ENCODE measurements at regions not wholly inside any gene's neighbourhood (a gene's known extent, or its start where the extent isn't known, plus 50 kb on each side); places are given as distances from the start of the nearest gene placed in this dataset.

- H3K9me3 Mint-ChIP-seq = no peaks in the 10 kb centered on the region
- peaks cover 11% of the 10 kb centered on the region for H3K27me3 Mint-ChIP-seq
- H3K27ac Mint-ChIP-seq = no peak overlapping the region
- no peak overlapping the region for H3K4me3 Mint-ChIP-seq
- H3K36me3 Mint-ChIP-seq (ENCODE audit: low read depth) = no peaks in the 10 kb centered on the region
- H3K4me1 Mint-ChIP-seq (ENCODE audit: low read depth) = no peaks in the 10 kb centered on the region
These were observed 156.5 kb upstream of the PLPP4 start for GRCh38 chr10:120300513-120300912.

GRCh38 chr10:120308589-120308988 lies 148.4 kb upstream of the PLPP4 start:
- H3K27me3 Mint-ChIP-seq = peaks cover 15% of the 10 kb centered on the region
- H3K27ac Mint-ChIP-seq = no peak overlapping the region

GRCh38 chr10:120313715-120314114 lies 143.3 kb upstream of the PLPP4 start:
- H3K4me1 Mint-ChIP-seq (ENCODE audit: low read depth) = no peaks in the 10 kb centered on the region
- H3K36me3 Mint-ChIP-seq (ENCODE audit: low read depth) = no peaks in the 10 kb centered on the region
- H3K4me3 Mint-ChIP-seq = no peak overlapping the region
- H3K27me3 Mint-ChIP-seq = peaks cover 9% of the 10 kb centered on the region
- no peak overlapping the region for H3K27ac Mint-ChIP-seq
- no peaks in the 10 kb centered on the region for H3K9me3 Mint-ChIP-seq

More at GRCh38 chr10:120308589-120308988, 148.4 kb upstream of the PLPP4 start:
- Mint-ChIP-seq H3K36me3 (ENCODE audit: low read depth) (no peaks in the 10 kb centered on the region), H3K9me3 (no peaks in the 10 kb centered on the region), H3K4me3 (no peak overlapping the region), H3K4me1 (ENCODE audit: low read depth) (no peaks in the 10 kb centered on the region)

GRCh38 chr10:120314442-120314841 lies 142.6 kb upstream of the PLPP4 start:
- H3K27ac Mint-ChIP-seq = no peak overlapping the region
- no peaks in the 10 kb centered on the region for H3K4me1 Mint-ChIP-seq (ENCODE audit: low read depth)
- no peaks in the 10 kb centered on the region for H3K36me3 Mint-ChIP-seq (ENCODE audit: low read depth)
- peaks cover 9% of the 10 kb centered on the region for H3K27me3 Mint-ChIP-seq
- no peaks in the 10 kb centered on the region for H3K9me3 Mint-ChIP-seq
- no peak overlapping the region for H3K4me3 Mint-ChIP-seq

GRCh38 chr10:120318862-120319261 lies 138.2 kb upstream of the PLPP4 start:
- no peak overlapping the region for H3K4me3 Mint-ChIP-seq
- no peaks in the 10 kb centered on the region for H3K4me1 Mint-ChIP-seq (ENCODE audit: low read depth)
- no peaks in the 10 kb centered on the region for H3K36me3 Mint-ChIP-seq (ENCODE audit: low read depth)
- H3K9me3 Mint-ChIP-seq = no peaks in the 10 kb centered on the region
- H3K27ac Mint-ChIP-seq = no peak overlapping the region
- peaks cover 11% of the 10 kb centered on the region for H3K27me3 Mint-ChIP-seq

GRCh38 chr10:120327675-120328074 lies 129.4 kb upstream of the PLPP4 start:
- Mint-ChIP-seq H3K4me3 (no peak overlapping the region), H3K9me3 (no peaks in the 10 kb centered on the region), H3K27ac (no peak overlapping the region), H3K4me1 (ENCODE audit: low read depth) (no peaks in the 10 kb centered on the region), H3K27me3 (peaks cover 15% of the 10 kb centered on the region), H3K36me3 (ENCODE audit: low read depth) (no peaks in the 10 kb centered on the region)

GRCh38 chr10:120328647-120329046 lies 128.4 kb upstream of the PLPP4 start:
- Mint-ChIP-seq H3K27me3 (peaks cover 15% of the 10 kb centered on the region), H3K4me3 (no peak overlapping the region), H3K4me1 (ENCODE audit: low read depth) (no peaks in the 10 kb centered on the region), H3K27ac (no peak overlapping the region), H3K36me3 (ENCODE audit: low read depth) (no peaks in the 10 kb centered on the region), H3K9me3 (no peaks in the 10 kb centered on the region)

- H3K9me3 Mint-ChIP-seq = no peaks in the 10 kb centered on the region
- H3K4me1 Mint-ChIP-seq (ENCODE audit: low read depth) = no peaks in the 10 kb centered on the region
- no peak overlapping the region for H3K4me3 Mint-ChIP-seq
- H3K27ac Mint-ChIP-seq = no peak overlapping the region
- H3K36me3 Mint-ChIP-seq (ENCODE audit: low read depth) = no peaks in the 10 kb centered on the region
- H3K27me3 Mint-ChIP-seq = peaks cover 8% of the 10 kb centered on the region
These were observed 121.5 kb upstream of the PLPP4 start for GRCh38 chr10:120335553-120335952.

GRCh38 chr10:120336306-120336910 lies 120.6 kb upstream of the PLPP4 start:
- Mint-ChIP-seq H3K27ac (no peak overlapping the region), H3K4me1 (ENCODE audit: low read depth) (no peaks in the 10 kb centered on the region), H3K36me3 (ENCODE audit: low read depth) (no peaks in the 10 kb centered on the region), H3K27me3 (peaks cover 8% of the 10 kb centered on the region), H3K9me3 (no peaks in the 10 kb centered on the region), H3K4me3 (no peak overlapping the region)

GRCh38 chr10:120336911-120337540 lies 120.0 kb upstream of the PLPP4 start:
- H3K27ac Mint-ChIP-seq = no peak overlapping the region
- H3K27me3 Mint-ChIP-seq = peaks cover 8% of the 10 kb centered on the region
- no peaks in the 10 kb centered on the region for H3K9me3 Mint-ChIP-seq
- no peaks in the 10 kb centered on the region for H3K36me3 Mint-ChIP-seq (ENCODE audit: low read depth)
- no peaks in the 10 kb centered on the region for H3K4me1 Mint-ChIP-seq (ENCODE audit: low read depth)
- no peak overlapping the region for H3K4me3 Mint-ChIP-seq

GRCh38 chr10:120342115-120342714 lies 114.8 kb upstream of the PLPP4 start:
- no peaks in the 10 kb centered on the region for H3K4me1 Mint-ChIP-seq (ENCODE audit: low read depth)
- H3K27ac Mint-ChIP-seq = no peak overlapping the region
- H3K36me3 Mint-ChIP-seq (ENCODE audit: low read depth) = no peaks in the 10 kb centered on the region
- H3K4me3 Mint-ChIP-seq = no peak overlapping the region
- no peaks in the 10 kb centered on the region for H3K9me3 Mint-ChIP-seq
- H3K27me3 Mint-ChIP-seq = peaks cover 5% of the 10 kb centered on the region

- Mint-ChIP-seq H3K27ac (no peak overlapping the region), H3K4me3 (no peak overlapping the region), H3K36me3 (ENCODE audit: low read depth) (no peaks in the 10 kb centered on the region), H3K4me1 (ENCODE audit: low read depth) (no peaks in the 10 kb centered on the region), H3K27me3 (no peaks in the 10 kb centered on the region), H3K9me3 (no peaks in the 10 kb centered on the region)
These were observed 111.8 kb upstream of the PLPP4 start for GRCh38 chr10:120345186-120345585.

- H3K27me3 Mint-ChIP-seq = no peaks in the 10 kb centered on the region
- no peaks in the 10 kb centered on the region for H3K36me3 Mint-ChIP-seq (ENCODE audit: low read depth)
- H3K27ac Mint-ChIP-seq = no peak overlapping the region
- H3K4me1 Mint-ChIP-seq (ENCODE audit: low read depth) = no peaks in the 10 kb centered on the region
- H3K9me3 Mint-ChIP-seq = no peaks in the 10 kb centered on the region
- H3K4me3 Mint-ChIP-seq = no peak overlapping the region
These were observed 109.4 kb upstream of the PLPP4 start for GRCh38 chr10:120347644-120348043.

- no peaks in the 10 kb centered on the region for H3K4me1 Mint-ChIP-seq (ENCODE audit: low read depth)
- H3K36me3 Mint-ChIP-seq (ENCODE audit: low read depth) = no peaks in the 10 kb centered on the region
- H3K4me3 Mint-ChIP-seq = no peak overlapping the region
- H3K27me3 Mint-ChIP-seq = no peaks in the 10 kb centered on the region
- no peak overlapping the region for H3K27ac Mint-ChIP-seq
- no peaks in the 10 kb centered on the region for H3K9me3 Mint-ChIP-seq
These were observed 108.0 kb upstream of the PLPP4 start for GRCh38 chr10:120349069-120349468.

GRCh38 chr10:120355425-120355824 lies 101.6 kb upstream of the PLPP4 start:
- H3K27ac Mint-ChIP-seq = no peak overlapping the region
- H3K27me3 Mint-ChIP-seq = no peaks in the 10 kb centered on the region
- no peaks in the 10 kb centered on the region for H3K9me3 Mint-ChIP-seq

GRCh38 chr10:120360571-120360970 lies 96.5 kb upstream of the PLPP4 start:
- no peak overlapping the region for H3K4me3 Mint-ChIP-seq

More at GRCh38 chr10:120355425-120355824, 101.6 kb upstream of the PLPP4 start:
- Mint-ChIP-seq H3K36me3 (ENCODE audit: low read depth) (no peaks in the 10 kb centered on the region), H3K4me1 (ENCODE audit: low read depth) (no peaks in the 10 kb centered on the region), H3K4me3 (no peak overlapping the region)

More at GRCh38 chr10:120360571-120360970, 96.5 kb upstream of the PLPP4 start:
- H3K4me1 Mint-ChIP-seq (ENCODE audit: low read depth) = no peaks in the 10 kb centered on the region
- H3K36me3 Mint-ChIP-seq (ENCODE audit: low read depth) = no peaks in the 10 kb centered on the region
- H3K27me3 Mint-ChIP-seq = no peaks in the 10 kb centered on the region
- H3K27ac Mint-ChIP-seq = no peak overlapping the region
- no peaks in the 10 kb centered on the region for H3K9me3 Mint-ChIP-seq
